Amniotic epithelial cell (primary cell): ENCODE measurements at regions not wholly inside any gene's neighbourhood (a gene's known extent, or its start where the extent isn't known, plus 50 kb on each side); places are given as distances from the start of the nearest gene placed in this dataset.

Experiments used
- DNase-seq: peaks from one replicate; pipeline ENCODE4 v3.0.0-alpha.2; 2010; ENCODE audit warnings: low read depth

GRCh38 chr6:9467741-9468140 lies 947.1 kb downstream of the TFAP2A start:
- DNase-seq = peak; percentile 89

- no peak for DNase-seq
These were observed 950.3 kb downstream of the TFAP2A start for GRCh38 chr6:9464583-9464982.

DNA sequence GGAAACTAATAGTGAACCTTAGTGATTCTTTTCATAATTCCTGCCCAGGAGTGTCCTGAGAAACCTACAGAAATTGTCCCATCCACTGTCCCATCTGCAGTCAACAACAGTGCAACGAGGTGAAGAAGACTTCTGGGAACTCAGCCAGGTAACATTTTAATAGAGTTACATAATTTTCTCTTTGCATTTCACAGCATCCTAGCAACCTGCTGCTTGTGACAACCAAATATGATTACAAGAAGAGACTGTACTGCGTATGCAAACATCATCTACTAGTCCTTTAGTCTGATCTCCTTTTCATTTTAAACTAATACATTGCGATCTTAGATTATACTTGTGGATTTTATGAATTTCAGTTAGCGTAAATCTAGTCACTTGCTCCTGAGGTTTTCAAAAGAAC lies 951.6 kb downstream of the TFAP2A start:
- no peak for DNase-seq

DNA sequence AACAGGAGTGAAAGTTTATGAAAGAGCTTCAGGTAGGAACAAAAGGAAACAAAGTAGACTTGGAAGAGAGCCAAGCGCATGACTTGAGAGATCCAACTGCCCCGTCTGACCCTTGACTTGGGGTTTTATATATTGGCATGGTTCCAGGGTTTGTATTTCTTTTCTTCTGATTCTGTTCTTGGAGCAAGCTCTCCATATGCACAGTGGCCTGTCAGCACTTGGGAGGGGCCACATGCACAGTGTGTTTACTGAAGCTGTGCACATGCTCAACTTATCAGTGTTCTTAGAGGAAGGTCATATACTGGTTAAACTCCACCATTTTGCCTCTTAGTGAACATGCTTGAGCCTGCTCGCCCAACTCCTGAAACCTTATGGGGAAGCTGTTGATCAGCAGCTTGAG lies 953.7 kb downstream of the TFAP2A start:
- no peak for DNase-seq

- no peak for DNase-seq
These were observed 956.5 kb downstream of the TFAP2A start for GRCh38 chr6:9458424-9458823.

- no peak for DNase-seq
These were observed 958.8 kb downstream of the TFAP2A start for GRCh38 chr6:9455864-9456658.

DNA sequence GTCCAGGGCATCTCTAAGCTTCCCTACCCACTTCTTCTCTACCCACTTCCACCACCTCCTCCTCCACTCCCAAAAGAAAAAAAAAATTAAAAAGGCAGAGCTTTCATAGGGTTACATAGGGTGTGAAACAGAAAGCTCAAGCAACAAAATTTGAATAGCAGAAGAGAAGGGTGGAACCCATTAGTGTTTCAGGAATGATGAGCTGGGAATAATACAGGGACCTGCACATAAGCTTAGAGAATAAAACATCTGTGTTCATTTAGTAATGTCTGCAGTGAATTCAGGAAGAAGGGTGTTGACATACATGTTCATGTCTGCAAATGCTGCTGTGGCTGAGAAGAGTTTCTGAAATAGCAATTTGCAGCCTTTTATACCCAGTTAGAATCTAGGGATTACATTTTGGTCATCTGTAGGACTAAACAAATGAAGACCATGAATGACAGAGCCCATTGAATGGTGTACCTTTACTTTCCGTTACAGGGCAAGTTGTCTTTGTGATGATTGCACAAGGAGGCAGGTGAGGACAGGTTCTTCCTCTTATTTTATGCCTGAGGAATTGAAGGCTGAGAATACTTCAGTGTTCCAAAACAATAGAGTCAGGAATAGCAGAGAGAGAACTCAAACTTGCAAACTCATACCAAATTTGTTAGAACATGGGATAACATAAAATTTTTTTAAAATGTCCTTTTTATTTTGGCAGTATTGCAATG lies 975.1 kb downstream of the TFAP2A start:
- DNase-seq = no peak

DNA sequence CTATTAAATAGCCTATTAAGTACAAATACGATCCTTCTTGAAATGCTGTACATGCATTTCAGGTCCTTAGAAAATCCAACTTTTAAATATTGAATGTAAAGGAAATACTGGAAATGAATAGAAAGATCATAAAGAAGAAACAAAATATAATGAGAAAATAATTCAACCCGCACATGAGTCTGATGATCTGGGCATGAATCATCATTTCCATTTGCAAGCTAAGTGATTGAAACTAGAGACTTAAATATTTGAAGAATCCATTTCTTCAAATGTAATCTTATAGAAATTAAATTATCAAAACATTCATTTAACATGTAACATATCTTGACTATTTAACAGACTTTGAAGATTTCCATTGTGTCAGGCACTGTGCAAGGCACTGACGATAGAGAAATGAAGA lies 977.0 kb downstream of the TFAP2A start:
- DNase-seq = no peak

DNA sequence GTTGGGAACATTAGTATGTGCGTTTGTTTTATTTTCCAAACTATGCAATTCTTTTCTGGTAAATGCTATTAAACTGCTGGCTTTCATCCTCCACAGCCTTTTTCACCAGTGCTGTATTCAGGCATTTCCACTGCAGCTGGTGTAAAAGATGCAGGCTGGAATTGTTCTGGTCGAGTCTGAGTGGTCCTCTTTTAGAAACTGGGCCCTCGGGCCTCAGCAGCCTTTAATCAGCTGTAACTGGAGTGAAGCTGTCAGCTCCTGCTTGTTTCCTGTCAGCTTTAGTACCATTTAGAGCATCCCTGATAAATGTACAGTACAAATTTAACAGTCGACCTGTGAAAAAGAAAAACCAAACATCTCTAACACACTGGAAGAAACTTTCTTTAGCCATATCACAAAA lies 979.6 kb downstream of the TFAP2A start:
- DNase-seq = no peak

- DNase-seq = no peak
These were observed 982.9 kb downstream of the TFAP2A start for GRCh38 chr6:9431945-9432344.

DNA sequence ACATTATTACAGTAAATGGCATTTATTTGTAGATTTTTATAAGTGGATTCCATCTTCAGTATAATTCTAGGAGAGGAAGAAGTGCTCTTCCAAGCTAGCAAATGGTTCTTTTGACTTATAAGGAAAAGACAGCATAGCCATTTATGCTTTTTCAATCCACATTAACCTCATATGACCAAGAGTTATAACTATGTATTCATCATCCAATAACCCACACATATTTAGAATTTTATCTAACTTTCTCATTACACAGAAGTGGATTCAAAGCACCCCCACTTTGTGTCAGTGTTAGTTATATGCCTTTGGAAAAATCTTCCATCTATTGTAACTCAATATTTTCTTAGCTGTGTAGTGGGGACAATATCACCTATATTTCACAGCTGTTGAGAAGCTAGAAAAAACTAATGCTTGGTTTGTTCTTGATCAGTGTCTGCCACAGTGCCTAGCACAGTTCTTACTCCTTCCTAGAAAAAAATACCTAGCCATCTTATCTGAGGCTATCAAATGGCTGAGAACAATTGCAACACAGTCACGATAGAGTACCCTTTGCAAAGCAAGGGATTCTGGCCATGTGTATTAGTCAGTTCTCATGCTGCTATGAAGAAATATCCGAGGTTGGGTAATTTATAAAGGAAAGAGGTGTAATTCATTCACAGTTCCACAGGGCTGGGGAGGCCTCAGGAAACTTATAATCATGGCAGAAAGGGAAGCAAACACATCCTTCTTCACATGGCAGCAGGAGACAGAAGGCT lies 986.3 kb downstream of the TFAP2A start:
- peak; percentile 90 for DNase-seq

DNA sequence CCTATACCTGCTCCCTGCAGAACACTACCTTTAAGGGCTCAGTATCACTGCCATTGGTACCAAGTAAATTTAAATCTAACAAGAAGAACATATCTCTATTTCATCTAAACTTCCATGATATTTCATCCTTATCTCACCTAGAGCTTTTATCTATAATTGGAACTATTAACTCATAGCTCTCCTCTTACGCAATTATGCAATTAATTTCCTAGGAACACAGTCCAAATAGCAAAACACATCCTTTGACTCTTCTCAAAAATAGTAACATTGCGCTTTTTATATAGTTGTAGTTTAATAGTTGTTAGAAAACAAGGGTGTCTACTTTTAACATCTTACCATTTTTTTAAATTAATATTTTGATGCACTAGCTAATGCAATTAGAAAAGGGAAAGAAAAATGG lies 986.8 kb upstream of the SLC35B3 start:
- no peak for DNase-seq

GRCh38 chr6:9420316-9421015 lies 985.1 kb upstream of the SLC35B3 start:
- DNase-seq = no peak

DNA sequence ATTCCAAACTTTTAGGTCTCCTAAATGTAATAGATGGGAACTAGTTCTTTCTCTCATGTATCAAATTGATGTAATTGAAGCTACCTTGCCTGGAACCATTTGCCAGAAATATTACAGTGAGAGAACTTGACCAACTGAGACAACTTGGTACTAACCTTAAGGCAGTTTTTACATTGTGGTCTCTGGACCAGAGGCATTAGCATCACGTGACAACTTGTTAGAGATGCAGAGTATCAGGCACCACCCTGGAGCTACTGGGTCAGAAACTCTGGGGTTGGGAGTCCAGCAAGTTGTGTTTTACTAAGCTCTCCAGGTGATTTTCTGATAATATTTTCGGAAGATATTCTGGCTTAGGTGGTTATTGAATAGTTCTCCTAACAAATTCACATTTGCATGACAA lies 982.1 kb upstream of the SLC35B3 start:
- DNase-seq = no peak

GRCh38 chr6:9412951-9413559 lies 977.7 kb upstream of the SLC35B3 start:
- peak; percentile 14 for DNase-seq

DNA sequence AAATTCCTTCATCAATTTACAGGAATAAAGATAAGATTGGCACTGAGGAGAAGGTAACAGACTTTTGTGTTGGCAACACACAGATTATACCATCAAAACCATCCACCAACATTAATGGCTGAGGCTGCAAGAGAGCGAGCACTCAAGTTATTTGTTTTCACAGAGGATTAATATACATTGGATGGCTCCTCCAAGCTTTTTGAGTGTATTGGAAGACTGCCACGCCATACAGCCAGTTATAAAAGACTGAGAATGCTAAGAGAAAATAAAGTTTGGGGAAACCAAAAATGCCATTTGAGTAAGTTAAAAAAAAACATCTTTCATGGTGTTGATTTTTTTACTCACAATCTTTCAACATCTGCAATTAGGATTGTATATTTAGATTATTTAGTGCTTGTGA lies 973.8 kb upstream of the SLC35B3 start:
- DNase-seq = no peak

GRCh38 chr6:9408402-9409117 lies 973.2 kb upstream of the SLC35B3 start:
- no peak for DNase-seq

DNA sequence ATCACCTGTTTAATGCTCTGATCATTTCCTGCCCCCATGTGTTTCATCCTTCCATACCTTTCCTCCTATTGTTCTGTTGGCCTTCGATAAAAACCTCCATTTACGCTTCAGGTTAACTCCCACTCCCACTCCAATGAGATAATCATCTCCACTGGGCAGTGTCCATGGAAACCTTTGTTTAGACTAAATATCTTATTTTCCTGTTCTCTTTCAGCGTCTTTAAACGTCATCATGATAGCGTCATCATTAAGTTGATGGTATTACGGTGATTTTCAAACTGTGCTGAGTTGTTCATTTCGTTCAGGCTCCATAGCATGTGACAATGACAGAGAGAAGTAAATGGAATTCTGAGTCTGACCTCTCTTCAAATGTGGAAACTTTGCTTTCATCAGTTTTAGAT lies 970.5 kb upstream of the SLC35B3 start:
- no peak for DNase-seq

DNA sequence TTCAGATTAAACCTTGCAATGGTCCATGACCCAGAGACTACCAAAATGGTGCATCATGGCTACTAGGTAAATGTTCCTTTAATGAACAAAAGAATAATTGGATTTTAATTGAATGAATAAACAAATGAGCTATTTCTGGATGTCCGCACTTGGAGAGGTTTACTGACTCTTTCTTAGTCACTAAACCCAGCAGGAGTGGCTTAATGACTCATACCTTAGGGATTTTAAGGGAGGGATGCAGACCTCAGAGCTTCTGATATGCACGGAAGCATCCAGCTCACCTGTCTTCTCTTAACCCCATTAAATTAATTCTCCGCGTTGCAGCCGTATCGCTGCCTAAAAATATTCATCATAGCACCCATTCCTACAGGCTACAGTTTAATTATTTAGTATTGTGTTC lies 970.0 kb upstream of the SLC35B3 start:
- DNase-seq = peak; percentile 63

DNA sequence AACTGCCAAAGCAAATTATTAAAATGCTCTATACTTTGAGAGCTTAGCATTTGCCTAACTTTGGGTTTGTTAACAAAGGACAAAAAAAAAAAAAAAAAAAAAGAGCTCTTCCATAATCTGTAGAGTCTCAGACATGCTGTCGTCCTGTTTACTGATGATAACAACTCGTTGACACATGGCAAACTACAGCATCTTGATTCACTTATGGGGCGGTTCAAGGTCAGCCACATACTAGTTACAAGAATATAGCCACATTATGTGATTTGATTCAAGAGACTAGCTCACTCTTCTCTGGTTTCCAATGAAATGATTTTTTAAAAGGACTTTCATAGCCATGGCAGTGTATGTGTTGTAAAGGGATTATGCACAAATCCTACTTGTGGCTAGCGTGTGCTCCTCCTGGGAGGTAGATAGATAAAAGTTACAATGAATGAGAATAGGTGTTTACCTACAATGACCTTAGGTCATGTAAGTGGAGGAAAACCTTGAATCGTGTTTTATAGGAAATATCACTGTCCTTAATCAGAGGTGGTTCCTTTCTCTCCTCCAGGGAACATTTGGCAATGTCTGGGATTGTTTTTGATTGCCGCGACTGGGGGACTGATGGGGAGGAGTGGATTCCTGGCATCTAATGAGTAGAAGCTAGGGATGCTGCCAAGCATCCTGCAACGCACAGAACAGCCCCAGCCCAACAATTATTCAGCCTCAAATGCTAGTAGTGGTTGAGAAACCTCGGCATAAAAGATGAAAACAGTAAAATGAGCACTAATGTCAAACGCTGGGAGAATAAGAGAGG lies 969.2 kb upstream of the SLC35B3 start:
- DNase-seq = no peak
